ENCODE measurements at regions not wholly inside any gene's neighbourhood (a gene's known extent, or its start where the extent isn't known, plus 50 kb on each side); places are given as distances from the start of the nearest gene placed in this dataset.

DNA sequence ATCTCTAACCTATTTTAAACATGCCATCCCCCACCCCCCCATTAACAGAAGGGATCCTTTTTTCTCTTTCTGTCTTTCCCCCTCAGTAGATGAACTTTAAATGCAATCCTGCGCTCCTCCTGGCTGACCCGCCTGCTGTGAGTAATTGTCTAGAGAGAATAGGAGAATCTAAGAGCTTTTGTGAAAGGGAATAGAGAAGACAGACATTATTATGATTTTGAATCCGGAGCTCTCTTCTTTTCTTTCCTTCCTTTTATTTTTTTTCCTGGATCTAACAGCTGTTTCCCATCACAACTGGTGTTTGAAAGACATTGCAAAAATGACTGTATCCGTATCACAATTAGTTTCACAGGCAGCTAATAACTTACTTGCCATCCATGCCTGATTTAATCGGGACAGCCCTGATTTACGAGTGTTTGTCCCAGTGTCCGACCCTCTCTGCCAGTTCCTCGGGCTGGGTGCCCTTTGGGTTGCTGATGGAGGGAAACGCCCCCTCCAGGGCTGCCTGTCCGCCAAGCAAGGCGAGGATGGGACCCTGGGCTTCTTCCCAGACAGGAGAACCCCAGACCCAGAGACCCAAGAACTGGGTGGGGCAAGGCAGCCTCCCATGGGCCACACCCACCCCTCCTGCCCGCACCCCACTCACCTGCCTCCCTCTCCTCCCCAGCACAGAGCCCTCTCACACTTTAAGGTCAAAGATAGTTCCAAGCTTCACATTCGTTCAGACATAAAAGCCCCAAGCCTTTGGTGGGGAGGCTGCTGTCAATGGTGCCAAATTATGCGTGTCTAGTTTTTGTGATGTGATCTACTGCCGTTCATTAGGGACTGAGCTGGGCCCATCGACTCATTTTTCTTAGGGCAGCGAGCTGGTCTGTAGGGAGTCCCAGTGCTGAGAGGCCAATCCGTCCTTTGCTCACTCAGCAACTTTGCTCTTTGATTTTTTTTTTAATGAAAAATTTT is 231.7 kb downstream of the ZNF516 start:
- no peak overlapping the region for H3K27ac ChIP-seq
- no peaks in the 10 kb centered on the region for H3K4me1 ChIP-seq
- H3K27me3 ChIP-seq (ENCODE audit: insufficient read depth in 3 of 3, low read length in 2 of 3): peaks cover 0 to 45% (median 9%) of the 10 kb centered on the region in 3 donors
- 25 to 44% (median 34%) methylated on average over 17 to 18 of the region's 18 CpGs for WGBS, 3 donors
- intact Hi-C loops (cut with DNase I): no loop called here
- DNase-seq (no peak), ATAC-seq (no peak)
- TF ChIP-seq, protein P1, sequence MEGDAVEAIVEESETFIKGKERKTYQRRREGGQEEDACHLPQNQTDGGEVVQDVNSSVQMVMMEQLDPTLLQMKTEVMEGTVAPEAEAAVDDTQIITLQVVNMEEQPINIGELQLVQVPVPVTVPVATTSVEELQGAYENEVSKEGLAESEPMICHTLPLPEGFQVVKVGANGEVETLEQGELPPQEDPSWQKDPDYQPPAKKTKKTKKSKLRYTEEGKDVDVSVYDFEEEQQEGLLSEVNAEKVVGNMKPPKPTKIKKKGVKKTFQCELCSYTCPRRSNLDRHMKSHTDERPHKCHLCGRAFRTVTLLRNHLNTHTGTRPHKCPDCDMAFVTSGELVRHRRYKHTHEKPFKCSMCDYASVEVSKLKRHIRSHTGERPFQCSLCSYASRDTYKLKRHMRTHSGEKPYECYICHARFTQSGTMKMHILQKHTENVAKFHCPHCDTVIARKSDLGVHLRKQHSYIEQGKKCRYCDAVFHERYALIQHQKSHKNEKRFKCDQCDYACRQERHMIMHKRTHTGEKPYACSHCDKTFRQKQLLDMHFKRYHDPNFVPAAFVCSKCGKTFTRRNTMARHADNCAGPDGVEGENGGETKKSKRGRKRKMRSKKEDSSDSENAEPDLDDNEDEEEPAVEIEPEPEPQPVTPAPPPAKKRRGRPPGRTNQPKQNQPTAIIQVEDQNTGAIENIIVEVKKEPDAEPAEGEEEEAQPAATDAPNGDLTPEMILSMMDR (IDR thresholded peaks at IDR 0.05): no peak
- no peaks in the 10 kb centered on the region for H3K36me3 ChIP-seq (ENCODE audit: insufficient read depth in 1 of 2, low read depth in 1 of 2)
- H3K4me3 ChIP-seq: no peak overlapping the region
- H3K9me3 ChIP-seq: no peaks in the 10 kb centered on the region

DNA sequence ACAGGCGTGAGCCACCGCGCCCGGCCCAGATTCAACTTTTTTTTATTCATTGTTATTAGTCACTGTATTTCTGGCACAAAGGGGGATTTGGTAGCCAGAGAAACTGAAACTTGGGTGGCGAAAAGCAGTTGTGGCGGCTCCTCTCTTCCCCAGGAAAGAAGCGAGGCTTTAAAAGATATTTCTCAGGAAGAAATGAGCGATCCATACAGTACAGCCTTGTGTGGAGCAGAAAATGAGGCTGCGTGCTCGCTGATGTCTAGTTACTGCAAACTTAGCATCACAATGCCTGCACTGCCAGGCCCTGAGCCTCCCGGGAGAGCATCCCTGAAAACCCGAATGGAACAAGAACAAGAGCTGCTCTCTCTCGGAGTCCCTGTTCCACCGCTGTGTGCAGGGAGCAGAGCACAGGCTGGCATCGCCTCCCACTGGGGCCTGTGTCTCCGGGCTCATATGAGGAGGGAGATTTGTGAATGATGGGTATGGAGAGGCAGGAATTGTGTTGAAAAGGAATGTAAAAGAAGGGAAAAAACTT is 234.0 kb downstream of the ZNF516 start:
- 50 to 79% (median 63%) methylated on average over 16 of the region's 16 CpGs for WGBS, 3 donors
- Histone ChIP-seq H3K4me1 (no peaks in the 10 kb centered on the region), H3K27ac (no peak overlapping the region), H3K9me3 (no peaks in the 10 kb centered on the region), H3K36me3 (ENCODE audit: insufficient read depth in 1 of 2, low read depth in 1 of 2) (no peaks in the 10 kb centered on the region), H3K4me3 (no peak overlapping the region), H3K27me3 (ENCODE audit: insufficient read depth in 3 of 3, low read length in 2 of 3) (peaks cover 0 to 48% (median 10%) of the 10 kb centered on the region in 3 donors)
- DNase-seq (no peak), ATAC-seq (no peak)
- TF ChIP-seq, protein P1 (IDR thresholded peaks at IDR 0.05): no peak
- intact Hi-C loops (cut with DNase I): no loop called here

DNA sequence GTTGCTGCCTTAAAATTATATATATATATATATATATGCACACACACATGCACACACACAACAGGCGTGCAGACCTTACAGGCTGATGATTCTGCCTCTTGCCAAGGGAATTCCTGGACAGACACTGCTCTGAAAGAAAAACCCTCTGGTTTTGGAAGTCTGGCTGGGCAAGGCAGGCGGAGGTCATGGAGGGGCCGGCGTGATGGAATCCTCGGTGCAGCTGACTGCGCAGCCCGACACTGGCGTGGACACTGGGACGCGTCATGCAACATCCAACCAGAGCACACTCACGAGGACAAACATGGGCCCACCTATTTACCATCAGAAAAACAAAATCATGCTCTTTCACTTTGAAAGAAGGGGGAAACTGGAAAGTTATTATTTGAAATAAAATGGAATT is 235.3 kb downstream of the ZNF516 start:
- no peak for DNase-seq
- no peaks in the 10 kb centered on the region for H3K9me3 ChIP-seq
- intact Hi-C loops (cut with DNase I): no loop called here
- no peaks in the 10 kb centered on the region for H3K4me1 ChIP-seq
- TF ChIP-seq, protein P1 (IDR thresholded peaks at IDR 0.05): no peak
- WGBS, 3 donors: 29 to 48% (median 33%) methylated on average over 11 of the region's 11 CpGs
- H3K27ac ChIP-seq: no peak overlapping the region
- H3K27me3 ChIP-seq (ENCODE audit: insufficient read depth in 3 of 3, low read length in 2 of 3): peaks cover 0 to 42% (median 8%) of the 10 kb centered on the region in 3 donors
- H3K36me3 ChIP-seq (ENCODE audit: insufficient read depth in 1 of 2, low read depth in 1 of 2): no peaks in the 10 kb centered on the region
- no peak for ATAC-seq
- no peak overlapping the region for H3K4me3 ChIP-seq

DNA sequence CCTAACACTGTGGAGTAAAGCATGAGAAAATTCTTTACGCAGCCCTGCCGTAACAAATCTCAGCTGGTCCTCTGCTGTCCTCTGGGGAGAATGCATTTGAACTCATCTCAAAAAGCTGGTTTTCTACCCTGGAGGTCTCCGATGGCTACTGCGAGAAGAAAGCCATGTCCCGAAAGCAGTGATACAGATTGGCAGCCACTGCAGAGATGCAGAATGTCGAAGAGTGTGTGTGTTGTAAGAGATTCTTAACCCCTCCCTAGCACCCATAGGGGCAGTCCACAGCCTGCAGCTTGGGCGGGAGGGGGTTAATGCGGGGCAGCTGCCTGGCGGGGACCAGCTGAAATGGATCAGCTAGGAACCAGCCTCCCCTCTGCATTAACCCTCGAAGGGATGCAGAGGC is 235.9 kb downstream of the ZNF516 start:
- 17 to 51% (median 23%) methylated on average over 10 of the region's 10 CpGs for WGBS, 3 donors
- no peaks in the 10 kb centered on the region for H3K36me3 ChIP-seq (ENCODE audit: insufficient read depth in 1 of 2, low read depth in 1 of 2)
- no peak overlapping the region for H3K4me3 ChIP-seq
- no peaks in the 10 kb centered on the region for H3K4me1 ChIP-seq
- H3K9me3 ChIP-seq: no peaks in the 10 kb centered on the region
- no peak overlapping the region for H3K27ac ChIP-seq
- DNase-seq (no peak), ATAC-seq (no peak)
- peaks cover 0 to 39% (median 8%) of the 10 kb centered on the region in 3 donors for H3K27me3 ChIP-seq (ENCODE audit: insufficient read depth in 3 of 3, low read length in 2 of 3)
- TF ChIP-seq, protein P1 (IDR thresholded peaks at IDR 0.05): no peak
- intact Hi-C loops (cut with DNase I): no loop called here

Measured in psoas muscle (tissue), 7 donors.